Panc1 (cell line): ENCODE measurements at regions not wholly inside any gene's neighbourhood (a gene's known extent, or its start where the extent isn't known, plus 50 kb on each side); places are given as distances from the start of the nearest gene placed in this dataset.

Experiments used
- POLR2AphosphoS5 ChIP-seq: IDR thresholded peaks from 2 replicates; pipeline ENCODE4 v1.6.1; 2012; ENCODE audit warnings: mild to moderate bottlenecking, low read depth, low read length, moderate library complexity
- SIN3A ChIP-seq: IDR thresholded peaks from 2 replicates; pipeline ENCODE4 v1.6.1; 2012; ENCODE audit warnings: low read depth, mild to moderate bottlenecking, low read length, moderate library complexity, borderline replicate concordance; ENCODE audit not compliant: insufficient read depth
- TCF7L2 ChIP-seq: IDR thresholded peaks from 2 replicates; pipeline ENCODE4 v1.6.1; 2011; ENCODE audit warnings: mild to moderate bottlenecking, low read depth, low read length, inconsistent platforms
- TF ChIP-seq, protein P1 (sequence below), 2 experiments: IDR thresholded peaks; 2 replicates each; pipeline ENCODE4 v1.6.1; 2011 to 2012; ENCODE audit warnings: low read depth in 2 of 2, control low read depth in 1 of 2, low read length in 1 of 2, mild to moderate bottlenecking in 1 of 2, moderate library complexity in 1 of 2; ENCODE audit not compliant: insufficient read depth in 1 of 2
- TF ChIP-seq, protein P2 (sequence below): fragments of 450-650 bp; IDR thresholded peaks from 2 replicates; pipeline ENCODE4 v1.5.1; 2017; ENCODE audit warnings: mild to moderate bottlenecking

GRCh38 chr2:221245772-221246171 is 326.3 kb downstream of the EPHA4 start:
- TF ChIP-seq POLR2AphosphoS5 (no peak), SIN3A (no peak), TCF7L2 (no peak)
- TF ChIP-seq, protein P1, sequence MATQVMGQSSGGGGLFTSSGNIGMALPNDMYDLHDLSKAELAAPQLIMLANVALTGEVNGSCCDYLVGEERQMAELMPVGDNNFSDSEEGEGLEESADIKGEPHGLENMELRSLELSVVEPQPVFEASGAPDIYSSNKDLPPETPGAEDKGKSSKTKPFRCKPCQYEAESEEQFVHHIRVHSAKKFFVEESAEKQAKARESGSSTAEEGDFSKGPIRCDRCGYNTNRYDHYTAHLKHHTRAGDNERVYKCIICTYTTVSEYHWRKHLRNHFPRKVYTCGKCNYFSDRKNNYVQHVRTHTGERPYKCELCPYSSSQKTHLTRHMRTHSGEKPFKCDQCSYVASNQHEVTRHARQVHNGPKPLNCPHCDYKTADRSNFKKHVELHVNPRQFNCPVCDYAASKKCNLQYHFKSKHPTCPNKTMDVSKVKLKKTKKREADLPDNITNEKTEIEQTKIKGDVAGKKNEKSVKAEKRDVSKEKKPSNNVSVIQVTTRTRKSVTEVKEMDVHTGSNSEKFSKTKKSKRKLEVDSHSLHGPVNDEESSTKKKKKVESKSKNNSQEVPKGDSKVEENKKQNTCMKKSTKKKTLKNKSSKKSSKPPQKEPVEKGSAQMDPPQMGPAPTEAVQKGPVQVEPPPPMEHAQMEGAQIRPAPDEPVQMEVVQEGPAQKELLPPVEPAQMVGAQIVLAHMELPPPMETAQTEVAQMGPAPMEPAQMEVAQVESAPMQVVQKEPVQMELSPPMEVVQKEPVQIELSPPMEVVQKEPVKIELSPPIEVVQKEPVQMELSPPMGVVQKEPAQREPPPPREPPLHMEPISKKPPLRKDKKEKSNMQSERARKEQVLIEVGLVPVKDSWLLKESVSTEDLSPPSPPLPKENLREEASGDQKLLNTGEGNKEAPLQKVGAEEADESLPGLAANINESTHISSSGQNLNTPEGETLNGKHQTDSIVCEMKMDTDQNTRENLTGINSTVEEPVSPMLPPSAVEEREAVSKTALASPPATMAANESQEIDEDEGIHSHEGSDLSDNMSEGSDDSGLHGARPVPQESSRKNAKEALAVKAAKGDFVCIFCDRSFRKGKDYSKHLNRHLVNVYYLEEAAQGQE (IDR thresholded peaks at IDR 0.05; ENCODE audit: insufficient read depth in 1 of 2, low read depth in 2 of 2, low read length in 1 of 2): no peak
- TF ChIP-seq, protein P2, sequence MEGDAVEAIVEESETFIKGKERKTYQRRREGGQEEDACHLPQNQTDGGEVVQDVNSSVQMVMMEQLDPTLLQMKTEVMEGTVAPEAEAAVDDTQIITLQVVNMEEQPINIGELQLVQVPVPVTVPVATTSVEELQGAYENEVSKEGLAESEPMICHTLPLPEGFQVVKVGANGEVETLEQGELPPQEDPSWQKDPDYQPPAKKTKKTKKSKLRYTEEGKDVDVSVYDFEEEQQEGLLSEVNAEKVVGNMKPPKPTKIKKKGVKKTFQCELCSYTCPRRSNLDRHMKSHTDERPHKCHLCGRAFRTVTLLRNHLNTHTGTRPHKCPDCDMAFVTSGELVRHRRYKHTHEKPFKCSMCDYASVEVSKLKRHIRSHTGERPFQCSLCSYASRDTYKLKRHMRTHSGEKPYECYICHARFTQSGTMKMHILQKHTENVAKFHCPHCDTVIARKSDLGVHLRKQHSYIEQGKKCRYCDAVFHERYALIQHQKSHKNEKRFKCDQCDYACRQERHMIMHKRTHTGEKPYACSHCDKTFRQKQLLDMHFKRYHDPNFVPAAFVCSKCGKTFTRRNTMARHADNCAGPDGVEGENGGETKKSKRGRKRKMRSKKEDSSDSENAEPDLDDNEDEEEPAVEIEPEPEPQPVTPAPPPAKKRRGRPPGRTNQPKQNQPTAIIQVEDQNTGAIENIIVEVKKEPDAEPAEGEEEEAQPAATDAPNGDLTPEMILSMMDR: no peak
